CD14-positive monocyte (primary cell): ENCODE measurements at regions not wholly inside any gene's neighbourhood (a gene's known extent, or its start where the extent isn't known, plus 50 kb on each side); places are given as distances from the start of the nearest gene placed in this dataset.
A peak's percentile ranks its signal among the peaks of the same experiment; 100 is the strongest.

Experiments
- DNase-seq, 3 donors: peaks; one replicate each; pipeline ENCODE4 v3.0.0-alpha.2; 2011 to 2022
- H2AFZ ChIP-seq: 2 replicates; pipeline ENCODE4 v1.6.0; 2012; ENCODE audit warnings: mild to moderate bottlenecking, low read depth, low read length, inconsistent platforms; ENCODE audit not compliant: insufficient read depth, poor library complexity, severe bottlenecking
- H3K27ac ChIP-seq, 2 donors: 1 replicate in 1 of 2; 2 replicates in 1 of 2; pipeline ENCODE4 v1.5.1; 2012 to 2013; ENCODE audit warnings: low read length in 2 of 2, control low read depth in 1 of 2, inconsistent platforms in 1 of 2, low read depth in 1 of 2, mild to moderate bottlenecking in 1 of 2
- H3K27me3 ChIP-seq, 2 donors: one replicate each; pipeline versions ENCODE4 v1.6.0 to v1.6.1; 2011 to 2013; ENCODE audit warnings: low read length in 2 of 2; ENCODE audit not compliant: control insufficient read depth in 2 of 2, insufficient read depth in 2 of 2
- H3K36me3 ChIP-seq, 2 donors: replicated peaks in 1 of 2; 1 replicate in 1 of 2; 2 replicates in 1 of 2; pipeline versions ENCODE4 v1.5.1 to v1.6.1; 2012 to 2013; ENCODE audit warnings: low read length in 2 of 2, control low read depth in 1 of 2, inconsistent platforms in 1 of 2, mild to moderate bottlenecking in 1 of 2; ENCODE audit not compliant: insufficient read depth in 2 of 2, control insufficient read depth in 1 of 2
- H3K4me1 ChIP-seq, 2 donors: 1 replicate in 1 of 2; 2 replicates in 1 of 2; pipeline versions ENCODE4 v1.5.1 to v1.6.1; 2012 to 2013; ENCODE audit warnings: low read length in 2 of 2, control low read depth in 1 of 2, inconsistent platforms in 1 of 2, mild to moderate bottlenecking in 1 of 2, moderate library complexity in 1 of 2; ENCODE audit not compliant: insufficient read depth in 2 of 2, control insufficient read depth in 1 of 2
- H3K4me2 ChIP-seq: replicated peaks from 2 replicates; pipeline ENCODE3; 2012; ENCODE audit warnings: low read length, moderate library complexity, mild to moderate bottlenecking; ENCODE audit not compliant: poor library complexity, severe bottlenecking; ENCODE audit errors: extremely low read depth
- H3K4me3 ChIP-seq, 3 experiments: fragments of 200-600 bp in 1 of 3; sonication (generic) in 1 of 3; replicated peaks in 1 of 3; 1 replicate in 2 of 3; 2 replicates in 1 of 3; pipeline ENCODE4 v1.5.1; 2011 to 2013; ENCODE audit warnings: low read length in 3 of 3, mild to moderate bottlenecking in 3 of 3, control low read depth in 2 of 3, low read depth in 2 of 3, inconsistent platforms in 1 of 3, moderate library complexity in 1 of 3
- H3K79me2 ChIP-seq: 2 replicates; pipeline ENCODE4 v1.6.0; 2012; ENCODE audit warnings: mild to moderate bottlenecking, control low read depth, inconsistent platforms, low read length, moderate library complexity; ENCODE audit not compliant: insufficient read depth
- H3K9ac ChIP-seq: 2 replicates; pipeline ENCODE4 v1.6.0; 2017; ENCODE audit warnings: low read length, mild to moderate bottlenecking; ENCODE audit not compliant: insufficient read depth, poor library complexity, severe bottlenecking
- H3K9me3 ChIP-seq, 2 donors: replicated peaks in 1 of 2; 1 replicate in 1 of 2; 2 replicates in 1 of 2; pipeline versions ENCODE4 v1.5.1 to v1.6.1; 2012 to 2013; ENCODE audit warnings: low read length in 2 of 2, control low read depth in 1 of 2; ENCODE audit not compliant: control insufficient read depth in 1 of 2, insufficient read depth in 1 of 2
- H4K20me1 ChIP-seq: 2 replicates; pipeline ENCODE4 v1.6.0; 2012; ENCODE audit warnings: mild to moderate bottlenecking, low read length, control low read depth, moderate library complexity; ENCODE audit not compliant: insufficient read depth
- H3K27ac Mint-ChIP-seq, 7 donors: one replicate each; pipeline ENCODE4 v1.8.0; 2020; ENCODE audit warnings: mild to moderate bottlenecking in 7 of 7, mixed read lengths in 7 of 7, moderate library complexity in 6 of 7, inconsistent platforms in 2 of 7
- H3K27me3 Mint-ChIP-seq, 3 donors: one replicate each; pipeline ENCODE4 v1.8.0; 2021 to 2022; ENCODE audit warnings: low read depth in 3 of 3, mild to moderate bottlenecking in 3 of 3, mixed read lengths in 3 of 3, moderate library complexity in 3 of 3, inconsistent platforms in 1 of 3
- H3K36me3 Mint-ChIP-seq, 2 donors: one replicate each; pipeline ENCODE4 v1.8.0; 2020; ENCODE audit warnings: mixed read lengths in 2 of 2, inconsistent platforms in 1 of 2, mild to moderate bottlenecking in 1 of 2
- H3K4me1 Mint-ChIP-seq: one replicate; pipeline ENCODE4 v1.8.0; 2020; ENCODE audit warnings: mild to moderate bottlenecking, mixed read lengths
- H3K4me3 Mint-ChIP-seq, 2 donors: one replicate each; pipeline ENCODE4 v1.8.0; 2020; ENCODE audit warnings: mild to moderate bottlenecking in 2 of 2, mixed read lengths in 2 of 2, moderate library complexity in 1 of 2
- H3K9me3 Mint-ChIP-seq, 7 donors: one replicate each; pipeline ENCODE4 v1.8.0; 2020 to 2022; ENCODE audit warnings: mixed read lengths in 7 of 7, mild to moderate bottlenecking in 6 of 7, moderate library complexity in 6 of 7, inconsistent platforms in 2 of 7
- CTCF ChIP-seq: fragments of 200-600 bp; IDR thresholded peaks from one replicate; pipeline ENCODE4 v1.8.0; 2022; ENCODE audit warnings: antibody characterized with exemption, mild to moderate bottlenecking
- WGBS: methylation state at CpG from one replicate; pipeline ENCODE4 v1.1.5; 2013; ENCODE audit warnings: missing lambda C conversion rate; ENCODE audit not compliant: insufficient coverage; 5-methylcytosine and 5-hydroxymethylcytosine counted together
- intact Hi-C, 2 donors: fragments of 100-400 bp; cut with micrococcal nuclease; formaldehyde crosslinking; loops; one replicate each; pipeline versions ENCODE4 v1.15.0 to v1.15.1; 2023

- H3K4me1 Mint-ChIP-seq = peaks cover 16% of the 10 kb centered on the region
- H2AFZ ChIP-seq = no peak overlapping the region
- H3K79me2 ChIP-seq = no peaks in the 10 kb centered on the region
- 83% methylated on average over 1 of the region's 2 CpGs for WGBS
- DNase-seq = no peak
- H3K9me3 Mint-ChIP-seq = no peaks in the 10 kb centered on the region
- no peak overlapping the region for H3K4me2 ChIP-seq
- H3K9me3 ChIP-seq = no peaks in the 10 kb centered on the region
- H3K27me3 ChIP-seq = no peaks in the 10 kb centered on the region
- H3K4me1 ChIP-seq = peaks cover 15% of the 10 kb centered on the region in 2 donors
- H3K27me3 Mint-ChIP-seq = peaks cover 1 to 2% (median 1%) of the 10 kb centered on the region in 3 donors
- TF ChIP-seq CTCF = no peak
- no peak overlapping the region for H3K27ac Mint-ChIP-seq
- H3K4me3 ChIP-seq = no peak overlapping the region
- no peak overlapping the region for H3K4me3 Mint-ChIP-seq
- intact Hi-C loops = no loop called here
- H3K9ac ChIP-seq = no peak overlapping the region
- H3K36me3 Mint-ChIP-seq = no peaks in the 10 kb centered on the region
- H4K20me1 ChIP-seq = no peaks in the 10 kb centered on the region
- no peaks in the 10 kb centered on the region for H3K36me3 ChIP-seq
- no peak overlapping the region for H3K27ac ChIP-seq
These were observed 444.0 kb upstream of the ZMIZ1 start for GRCh38 chr10:78624791-78625190.

- no peak overlapping the region for H3K4me3 ChIP-seq
- H4K20me1 ChIP-seq = no peaks in the 10 kb centered on the region
- WGBS = 90% methylated on average over 9 of the region's 10 CpGs
- intact Hi-C loops = no loop called here
- TF ChIP-seq CTCF = no peak
- no peak overlapping the region for H3K27ac ChIP-seq
- peaks cover 1 to 2% (median 1%) of the 10 kb centered on the region in 3 donors for H3K27me3 Mint-ChIP-seq
- peaks cover 13% of the 10 kb centered on the region for H3K4me1 Mint-ChIP-seq
- H3K9me3 ChIP-seq = no peaks in the 10 kb centered on the region
- no peak for DNase-seq
- no peaks in the 10 kb centered on the region for H3K9me3 Mint-ChIP-seq
- no peak overlapping the region for H3K4me3 Mint-ChIP-seq
- no peaks in the 10 kb centered on the region for H3K36me3 Mint-ChIP-seq
- H3K36me3 ChIP-seq = no peaks in the 10 kb centered on the region
- no peaks in the 10 kb centered on the region for H3K79me2 ChIP-seq
- H3K4me1 ChIP-seq = peaks cover 15% of the 10 kb centered on the region in 2 donors
- H3K27me3 ChIP-seq = no peaks in the 10 kb centered on the region
- H3K27ac Mint-ChIP-seq = peak overlapping the region in 1 of 7 donors; percentile 43
- no peak overlapping the region for H3K9ac ChIP-seq
- no peak overlapping the region for H3K4me2 ChIP-seq
- H2AFZ ChIP-seq = no peak overlapping the region
These were observed 442.3 kb upstream of the ZMIZ1 start for GRCh38 chr10:78626471-78626870.
